ENCODE measurements at regions not wholly inside any gene's neighbourhood (a gene's known extent, or its start where the extent isn't known, plus 50 kb on each side); places are given as distances from the start of the nearest gene placed in this dataset.

GRCh38 chr9:2257248-2257929 is 242.2 kb downstream of the SMARCA2 start:
- TF ChIP-seq ZNF274 (IDR thresholded peaks at IDR 0.05; ENCODE audit: low read depth, low read length) (no peak), SUZ12 (IDR thresholded peaks at IDR 0.05; ENCODE audit: extremely low read depth, insufficient read depth, insufficient read length) (no peak)

Data from NT2/D1 (cell line).